SK-N-SH (cell line): ENCODE measurements at regions not wholly inside any gene's neighbourhood (a gene's known extent, or its start where the extent isn't known, plus 50 kb on each side); places are given as distances from the start of the nearest gene placed in this dataset.

Experiments used
- CTCF ChIA-PET: fragments of 300-600, 350-600 bp; formaldehyde crosslinking; extraction: SDS; loops from one replicate; lab custom pipeline; 2021; lab: Yijun Ruan, JAX
- POLR2A ChIA-PET: fragments of 350-600 bp; sonication (Branson Sonifier 250); formaldehyde crosslinking; extraction: SDS; loops from one replicate; lab custom pipeline; 2020; ENCODE audit warnings: antibody characterized with exemption, inconsistent platforms; lab: Yijun Ruan, JAX
- DNase-seq: peaks from one replicate; pipeline ENCODE4 v3.0.0; 2012
- H2AFZ ChIP-seq: fragments of 200-600 bp; sonication (generic); 2 replicates; pipeline ENCODE4 v1.8.1; 2016; ENCODE audit warnings: antibody characterized with exemption, mild to moderate bottlenecking, low read depth
- H3F3A ChIP-seq: fragments of 200-600 bp; sonication (generic); replicated peaks from 2 replicates; pipeline ENCODE3; 2016; ENCODE audit warnings: antibody characterized with exemption, mild to moderate bottlenecking; ENCODE audit not compliant: insufficient read depth
- H3K27ac ChIP-seq, 2 experiments: fragments of 200-500 bp in 1 of 2; fragments of 200-600 bp in 1 of 2; sonication (Bioruptor generic) in 1 of 2; sonication (generic), shearing (Covaris generic) in 1 of 2; 2 replicates each; pipeline versions ENCODE4 v1.5.1 to v1.6.1; 2014 to 2016; ENCODE audit warnings: low read depth in 2 of 2, inconsistent platforms in 1 of 2, low read length in 1 of 2, mild to moderate bottlenecking in 1 of 2, mixed read lengths in 1 of 2
- H3K27me3 ChIP-seq: fragments of 200-600 bp; sonication (generic), shearing (Covaris generic); 2 replicates; pipeline ENCODE4 v1.6.1; 2016; ENCODE audit warnings: mixed run types; ENCODE audit not compliant: insufficient read depth
- H3K36me3 ChIP-seq, 2 experiments: fragments of 200-500 bp in 1 of 2; fragments of 200-600 bp in 1 of 2; sonication (Bioruptor generic) in 1 of 2; sonication (generic) in 1 of 2; replicated peaks in 1 of 2; 2 replicates each; pipeline versions ENCODE3 to v1.5.1; 2014 to 2016; ENCODE audit warnings: low read length in 1 of 2, mild to moderate bottlenecking in 1 of 2; ENCODE audit not compliant: insufficient read depth in 2 of 2, control insufficient read depth in 1 of 2
- H3K4me1 ChIP-seq, 2 experiments: fragments of 200-500 bp in 1 of 2; fragments of 200-600 bp in 1 of 2; sonication (Bioruptor generic) in 1 of 2; sonication (generic), shearing (Covaris generic) in 1 of 2; 2 replicates each; pipeline versions ENCODE4 v1.5.1 to v1.6.1; 2014 to 2016; ENCODE audit warnings: low read depth in 1 of 2, low read length in 1 of 2, mixed run types in 1 of 2; ENCODE audit not compliant: insufficient read depth in 2 of 2, control insufficient read depth in 1 of 2
- H3K4me2 ChIP-seq: fragments of 200-600 bp; sonication (generic), shearing (Covaris generic); 2 replicates; pipeline ENCODE4 v1.6.1; 2017; ENCODE audit warnings: mixed run types
- H3K4me3 ChIP-seq, 2 experiments: fragments of 200-500 bp in 1 of 2; fragments of 200-600 bp in 1 of 2; sonication (Bioruptor generic) in 1 of 2; sonication (generic), shearing (Covaris generic) in 1 of 2; 2 replicates each; pipeline versions ENCODE4 v1.5.1 to v1.8.1; 2014 to 2016; ENCODE audit warnings: low read depth in 2 of 2, inconsistent platforms in 1 of 2, low read length in 1 of 2, mild to moderate bottlenecking in 1 of 2, mixed read lengths in 1 of 2, moderate library complexity in 1 of 2
- H3K79me2 ChIP-seq: fragments of 200-600 bp; sonication (generic); 2 replicates; pipeline ENCODE4 v1.8.1; 2017; ENCODE audit warnings: mild to moderate bottlenecking; ENCODE audit not compliant: insufficient read depth
- H3K9ac ChIP-seq: fragments of 200-600 bp; sonication (generic); 2 replicates; pipeline ENCODE4 v1.6.1; 2017; ENCODE audit warnings: mixed run types
- H3K9me2 ChIP-seq: fragments of 200-600 bp; sonication (generic); 2 replicates; pipeline ENCODE4 v1.6.1; 2017; ENCODE audit warnings: mixed run types
- H3K9me3 ChIP-seq: fragments of 200-600 bp; sonication (generic); 2 replicates; pipeline ENCODE4 v1.6.1; 2017; ENCODE audit warnings: mixed run types, mild to moderate bottlenecking, moderate library complexity
- H4K20me1 ChIP-seq: fragments of 200-600 bp; sonication (generic); 2 replicates; pipeline ENCODE4 v1.6.1; 2017; ENCODE audit warnings: mild to moderate bottlenecking, mixed run types; ENCODE audit not compliant: insufficient read depth
- ELF1 ChIP-seq: IDR thresholded peaks from 2 replicates; pipeline ENCODE4 v1.4.0; 2012
- EP300 ChIP-seq, 2 experiments: IDR thresholded peaks; 2 replicates each; pipeline versions ENCODE4 v1.4.0 to v1.6.1; 2012; ENCODE audit warnings: borderline replicate concordance in 1 of 2, low read depth in 1 of 2, low read length in 1 of 2
- FOXJ3 ChIP-seq: sonication (generic); formaldehyde crosslinking; IDR thresholded peaks from 2 replicates; pipeline ENCODE4 v1.5.1; 2020; ENCODE audit warnings: mild to moderate bottlenecking, missing genetic modification reagents
- FOXM1 ChIP-seq: IDR thresholded peaks from 2 replicates; pipeline ENCODE4 v1.4.0; 2012; ENCODE audit warnings: low read depth, mild to moderate bottlenecking
- MEF2A ChIP-seq: IDR thresholded peaks from 2 replicates; pipeline ENCODE4 v1.4.0; 2012; ENCODE audit warnings: low read depth, borderline replicate concordance
- NFIC ChIP-seq: IDR thresholded peaks from 2 replicates; pipeline ENCODE4 v1.4.0; 2012; ENCODE audit warnings: borderline replicate concordance
- NRF1 ChIP-seq: IDR thresholded peaks from 2 replicates; pipeline ENCODE4 v1.6.1; 2012; ENCODE audit warnings: low read depth, mild to moderate bottlenecking, low read length
- RCOR1 ChIP-seq: fragments of 150-350 bp; IDR thresholded peaks from 2 replicates; pipeline ENCODE4 v1.6.1; 2017; ENCODE audit warnings: antibody characterized with exemption, low read length
- SIN3A ChIP-seq: IDR thresholded peaks from 2 replicates; pipeline ENCODE4 v1.6.1; 2012; ENCODE audit warnings: low read depth, mild to moderate bottlenecking, low read length, moderate library complexity, borderline replicate concordance
- SMC3 ChIP-seq: IDR thresholded peaks from 2 replicates; pipeline ENCODE4 v1.6.1; 2012; ENCODE audit warnings: low read depth, low read length, improper control_type of control experiment
- TEAD4 ChIP-seq: IDR thresholded peaks from 2 replicates; pipeline ENCODE4 v1.4.0; 2012; ENCODE audit warnings: mild to moderate bottlenecking, borderline replicate concordance; ENCODE audit not compliant: insufficient read depth
- YY1 ChIP-seq: IDR thresholded peaks from 2 replicates; pipeline ENCODE4 v1.4.0; 2012; ENCODE audit warnings: low read depth, mild to moderate bottlenecking
- WGBS: methylation state at CpG from one replicate; pipeline ENCODE4 v1.1.6; 2017; ENCODE audit warnings: low lambda C conversion rate; 5-methylcytosine and 5-hydroxymethylcytosine counted together
- TF ChIP-seq, protein P1 (sequence below): IDR thresholded peaks from 2 replicates; pipeline ENCODE4 v1.4.0; 2012; ENCODE audit warnings: low read depth, borderline replicate concordance
- TF ChIP-seq, protein P2 (sequence below): IDR thresholded peaks from 2 replicates; pipeline ENCODE4 v1.4.0; 2012; ENCODE audit warnings: low read depth, borderline replicate concordance
- TF ChIP-seq, protein P3 (sequence below): IDR thresholded peaks from 2 replicates; pipeline ENCODE4 v1.6.1; 2012; ENCODE audit warnings: mild to moderate bottlenecking, low read depth, low read length, moderate library complexity
- TF ChIP-seq, protein P4 (sequence below): fragments of 200-600 bp; sonication (generic); IDR thresholded peaks from 2 replicates; pipeline ENCODE4 v1.6.1; 2017; ENCODE audit warnings: antibody characterized with exemption, mild to moderate bottlenecking, moderate library complexity
- TF ChIP-seq, protein P5 (sequence below): fragments of 150-350 bp; IDR thresholded peaks from 2 replicates; pipeline ENCODE4 v1.6.1; 2017; ENCODE audit warnings: antibody characterized with exemption, low read length, low read depth, borderline replicate concordance
- TF ChIP-seq, protein P6 (sequence below): IDR thresholded peaks from 2 replicates; pipeline ENCODE4 v1.4.0; 2012; ENCODE audit warnings: low read depth

DNA sequence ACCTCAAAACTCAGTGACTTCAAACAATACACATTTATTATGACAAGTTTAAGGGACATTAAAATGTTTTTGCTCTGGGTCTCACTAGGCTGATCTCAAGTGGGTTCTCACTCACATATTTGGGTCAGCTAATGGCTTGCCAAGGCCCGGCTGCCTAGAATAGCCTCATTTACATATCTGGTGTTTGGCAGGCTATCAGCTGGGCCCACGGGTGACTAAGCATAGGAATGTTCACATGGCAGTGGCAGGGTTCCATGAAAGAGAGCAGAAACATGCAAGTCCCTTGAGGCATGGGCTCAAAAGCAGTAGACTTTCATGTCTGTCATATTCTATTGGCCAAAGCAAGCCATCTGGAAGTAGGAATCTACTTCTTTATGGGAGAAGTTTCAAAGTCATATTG, 492.6 kb downstream of the KCNT2 start:
- no peak for DNase-seq
- Histone ChIP-seq H4K20me1 (no peaks in the 10 kb centered on the region), H3K27ac (no peak overlapping the region), H3K4me3 (no peak overlapping the region), H3K4me1 (no peaks in the 10 kb centered on the region), H3K27me3 (no peaks in the 10 kb centered on the region), H3K9me2 (no peaks in the 10 kb centered on the region), H3K9ac (no peak overlapping the region), H3K4me2 (no peak overlapping the region), H3F3A (no peaks in the 10 kb centered on the region), H3K9me3 (no peaks in the 10 kb centered on the region), H3K79me2 (no peaks in the 10 kb centered on the region), H3K36me3 (no peaks in the 10 kb centered on the region), H2AFZ (no peak overlapping the region)
- ChIA-PET CTCF (no interaction called here), POLR2A (no interaction called here)
- no peak for TF ChIP-seq FOXJ3 (CRISPR knock-in tag)
- no peak for TF ChIP-seq YY1
- no peak for TF ChIP-seq RCOR1
- TF ChIP-seq, protein P1, sequence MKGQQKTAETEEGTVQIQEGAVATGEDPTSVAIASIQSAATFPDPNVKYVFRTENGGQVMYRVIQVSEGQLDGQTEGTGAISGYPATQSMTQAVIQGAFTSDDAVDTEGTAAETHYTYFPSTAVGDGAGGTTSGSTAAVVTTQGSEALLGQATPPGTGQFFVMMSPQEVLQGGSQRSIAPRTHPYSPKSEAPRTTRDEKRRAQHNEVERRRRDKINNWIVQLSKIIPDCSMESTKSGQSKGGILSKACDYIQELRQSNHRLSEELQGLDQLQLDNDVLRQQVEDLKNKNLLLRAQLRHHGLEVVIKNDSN: no peak
- no peak for TF ChIP-seq TEAD4
- TF ChIP-seq, protein P2, sequence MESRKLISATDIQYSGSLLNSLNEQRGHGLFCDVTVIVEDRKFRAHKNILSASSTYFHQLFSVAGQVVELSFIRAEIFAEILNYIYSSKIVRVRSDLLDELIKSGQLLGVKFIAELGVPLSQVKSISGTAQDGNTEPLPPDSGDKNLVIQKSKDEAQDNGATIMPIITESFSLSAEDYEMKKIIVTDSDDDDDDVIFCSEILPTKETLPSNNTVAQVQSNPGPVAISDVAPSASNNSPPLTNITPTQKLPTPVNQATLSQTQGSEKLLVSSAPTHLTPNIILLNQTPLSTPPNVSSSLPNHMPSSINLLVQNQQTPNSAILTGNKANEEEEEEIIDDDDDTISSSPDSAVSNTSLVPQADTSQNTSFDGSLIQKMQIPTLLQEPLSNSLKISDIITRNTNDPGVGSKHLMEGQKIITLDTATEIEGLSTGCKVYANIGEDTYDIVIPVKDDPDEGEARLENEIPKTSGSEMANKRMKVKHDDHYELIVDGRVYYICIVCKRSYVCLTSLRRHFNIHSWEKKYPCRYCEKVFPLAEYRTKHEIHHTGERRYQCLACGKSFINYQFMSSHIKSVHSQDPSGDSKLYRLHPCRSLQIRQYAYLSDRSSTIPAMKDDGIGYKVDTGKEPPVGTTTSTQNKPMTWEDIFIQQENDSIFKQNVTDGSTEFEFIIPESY: no peak
- TF ChIP-seq, protein P3, sequence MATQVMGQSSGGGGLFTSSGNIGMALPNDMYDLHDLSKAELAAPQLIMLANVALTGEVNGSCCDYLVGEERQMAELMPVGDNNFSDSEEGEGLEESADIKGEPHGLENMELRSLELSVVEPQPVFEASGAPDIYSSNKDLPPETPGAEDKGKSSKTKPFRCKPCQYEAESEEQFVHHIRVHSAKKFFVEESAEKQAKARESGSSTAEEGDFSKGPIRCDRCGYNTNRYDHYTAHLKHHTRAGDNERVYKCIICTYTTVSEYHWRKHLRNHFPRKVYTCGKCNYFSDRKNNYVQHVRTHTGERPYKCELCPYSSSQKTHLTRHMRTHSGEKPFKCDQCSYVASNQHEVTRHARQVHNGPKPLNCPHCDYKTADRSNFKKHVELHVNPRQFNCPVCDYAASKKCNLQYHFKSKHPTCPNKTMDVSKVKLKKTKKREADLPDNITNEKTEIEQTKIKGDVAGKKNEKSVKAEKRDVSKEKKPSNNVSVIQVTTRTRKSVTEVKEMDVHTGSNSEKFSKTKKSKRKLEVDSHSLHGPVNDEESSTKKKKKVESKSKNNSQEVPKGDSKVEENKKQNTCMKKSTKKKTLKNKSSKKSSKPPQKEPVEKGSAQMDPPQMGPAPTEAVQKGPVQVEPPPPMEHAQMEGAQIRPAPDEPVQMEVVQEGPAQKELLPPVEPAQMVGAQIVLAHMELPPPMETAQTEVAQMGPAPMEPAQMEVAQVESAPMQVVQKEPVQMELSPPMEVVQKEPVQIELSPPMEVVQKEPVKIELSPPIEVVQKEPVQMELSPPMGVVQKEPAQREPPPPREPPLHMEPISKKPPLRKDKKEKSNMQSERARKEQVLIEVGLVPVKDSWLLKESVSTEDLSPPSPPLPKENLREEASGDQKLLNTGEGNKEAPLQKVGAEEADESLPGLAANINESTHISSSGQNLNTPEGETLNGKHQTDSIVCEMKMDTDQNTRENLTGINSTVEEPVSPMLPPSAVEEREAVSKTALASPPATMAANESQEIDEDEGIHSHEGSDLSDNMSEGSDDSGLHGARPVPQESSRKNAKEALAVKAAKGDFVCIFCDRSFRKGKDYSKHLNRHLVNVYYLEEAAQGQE: no peak
- TF ChIP-seq, protein P4, sequence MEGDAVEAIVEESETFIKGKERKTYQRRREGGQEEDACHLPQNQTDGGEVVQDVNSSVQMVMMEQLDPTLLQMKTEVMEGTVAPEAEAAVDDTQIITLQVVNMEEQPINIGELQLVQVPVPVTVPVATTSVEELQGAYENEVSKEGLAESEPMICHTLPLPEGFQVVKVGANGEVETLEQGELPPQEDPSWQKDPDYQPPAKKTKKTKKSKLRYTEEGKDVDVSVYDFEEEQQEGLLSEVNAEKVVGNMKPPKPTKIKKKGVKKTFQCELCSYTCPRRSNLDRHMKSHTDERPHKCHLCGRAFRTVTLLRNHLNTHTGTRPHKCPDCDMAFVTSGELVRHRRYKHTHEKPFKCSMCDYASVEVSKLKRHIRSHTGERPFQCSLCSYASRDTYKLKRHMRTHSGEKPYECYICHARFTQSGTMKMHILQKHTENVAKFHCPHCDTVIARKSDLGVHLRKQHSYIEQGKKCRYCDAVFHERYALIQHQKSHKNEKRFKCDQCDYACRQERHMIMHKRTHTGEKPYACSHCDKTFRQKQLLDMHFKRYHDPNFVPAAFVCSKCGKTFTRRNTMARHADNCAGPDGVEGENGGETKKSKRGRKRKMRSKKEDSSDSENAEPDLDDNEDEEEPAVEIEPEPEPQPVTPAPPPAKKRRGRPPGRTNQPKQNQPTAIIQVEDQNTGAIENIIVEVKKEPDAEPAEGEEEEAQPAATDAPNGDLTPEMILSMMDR: no peak
- TF ChIP-seq NRF1: no peak
- TF ChIP-seq FOXM1: no peak
- no peak for TF ChIP-seq MEF2A
- TF ChIP-seq SIN3A: no peak
- TF ChIP-seq, protein P5, sequence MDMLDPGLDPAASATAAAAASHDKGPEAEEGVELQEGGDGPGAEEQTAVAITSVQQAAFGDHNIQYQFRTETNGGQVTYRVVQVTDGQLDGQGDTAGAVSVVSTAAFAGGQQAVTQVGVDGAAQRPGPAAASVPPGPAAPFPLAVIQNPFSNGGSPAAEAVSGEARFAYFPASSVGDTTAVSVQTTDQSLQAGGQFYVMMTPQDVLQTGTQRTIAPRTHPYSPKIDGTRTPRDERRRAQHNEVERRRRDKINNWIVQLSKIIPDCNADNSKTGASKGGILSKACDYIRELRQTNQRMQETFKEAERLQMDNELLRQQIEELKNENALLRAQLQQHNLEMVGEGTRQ: no peak
- TF ChIP-seq SMC3: no peak
- TF ChIP-seq NFIC: no peak
- TF ChIP-seq, protein P6, sequence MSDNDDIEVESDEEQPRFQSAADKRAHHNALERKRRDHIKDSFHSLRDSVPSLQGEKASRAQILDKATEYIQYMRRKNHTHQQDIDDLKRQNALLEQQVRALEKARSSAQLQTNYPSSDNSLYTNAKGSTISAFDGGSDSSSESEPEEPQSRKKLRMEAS: no peak
- TF ChIP-seq ELF1: no peak
- no peak for TF ChIP-seq EP300 (IDR thresholded peaks at IDR 0.05; ENCODE audit: borderline replicate concordance in 1 of 2, low read depth in 1 of 2, low read length in 1 of 2)
- WGBS: 14% methylated on average over 2 of the region's 2 CpGs
